NCI-H774 (cell line): ENCODE measurements at regions not wholly inside any gene's neighbourhood (a gene's known extent, or its start where the extent isn't known, plus 50 kb on each side); places are given as distances from the start of the nearest gene placed in this dataset.
"Not testable (repeated sequence)": the region's sequence is repeated elsewhere in the genome, so short reads cannot be mapped to it uniquely, and the experiment has no call there.

ENCODE experiments used
- DNase-seq: peaks from one replicate; lab custom pipeline; 2025; lab: John Stamatoyannopoulos, UW

DNA sequence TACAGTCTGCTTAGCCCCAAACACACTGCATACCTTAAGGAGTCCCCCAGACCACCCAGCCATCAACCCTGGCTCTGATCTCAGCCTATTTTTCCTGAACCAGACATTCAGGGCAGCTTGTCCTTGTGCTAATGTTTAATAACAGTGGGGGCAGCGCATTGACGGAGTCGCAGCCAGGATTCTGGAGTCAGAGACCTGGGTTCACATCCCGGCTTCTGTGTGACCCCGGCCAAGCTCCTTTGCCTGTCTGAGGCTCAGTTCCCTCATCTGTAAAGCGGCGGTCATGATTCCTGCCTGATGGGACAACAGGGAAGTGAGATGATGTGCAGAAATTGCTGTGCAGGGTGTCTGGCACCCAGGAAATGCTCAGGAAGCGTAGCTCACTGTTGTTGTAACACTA lies 63.1 kb downstream of the MATN1 start:
- DNase-seq: no peak

DNA sequence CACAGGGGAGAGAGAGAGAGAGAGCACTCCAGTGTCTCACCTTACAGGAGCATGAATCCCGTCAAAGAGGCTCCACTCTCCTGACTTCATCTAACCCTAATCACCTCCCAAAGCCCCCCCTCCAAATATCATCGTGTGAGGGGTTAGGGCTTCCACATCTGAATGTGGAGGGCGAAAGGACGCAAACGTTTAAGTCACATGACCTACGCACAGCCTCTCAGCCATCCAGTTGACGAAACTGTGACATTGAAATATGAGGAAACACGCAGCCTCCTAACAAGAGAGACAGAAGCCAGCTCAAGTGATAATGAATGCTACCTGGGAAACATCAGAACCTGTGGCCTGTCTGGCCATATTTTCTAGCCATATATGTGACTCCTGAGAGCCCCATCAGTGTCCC lies 63.7 kb downstream of the MATN1 start:
- DNase-seq: no peak

DNA sequence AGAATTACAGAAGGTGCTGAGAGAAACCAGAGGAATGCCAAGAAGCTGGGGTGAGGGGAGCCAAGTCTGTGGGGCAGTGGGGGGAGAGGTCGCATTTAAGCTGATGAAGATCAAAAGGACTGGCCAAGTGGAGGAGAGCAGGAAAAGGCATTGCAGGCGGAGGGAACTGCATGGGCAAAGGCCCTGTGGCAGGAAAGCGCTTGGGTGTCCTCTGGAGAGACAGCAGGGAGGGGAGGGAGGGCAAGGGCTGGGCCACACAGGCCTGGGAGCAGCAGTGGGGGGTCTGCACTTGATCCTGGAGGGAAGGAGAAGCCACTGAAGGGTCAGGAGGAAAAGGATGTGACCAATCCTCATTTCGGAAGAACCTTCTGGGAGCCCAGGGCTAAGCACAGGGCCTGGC lies 65.0 kb downstream of the MATN1 start:
- DNase-seq: not testable (repeated sequence)

DNA sequence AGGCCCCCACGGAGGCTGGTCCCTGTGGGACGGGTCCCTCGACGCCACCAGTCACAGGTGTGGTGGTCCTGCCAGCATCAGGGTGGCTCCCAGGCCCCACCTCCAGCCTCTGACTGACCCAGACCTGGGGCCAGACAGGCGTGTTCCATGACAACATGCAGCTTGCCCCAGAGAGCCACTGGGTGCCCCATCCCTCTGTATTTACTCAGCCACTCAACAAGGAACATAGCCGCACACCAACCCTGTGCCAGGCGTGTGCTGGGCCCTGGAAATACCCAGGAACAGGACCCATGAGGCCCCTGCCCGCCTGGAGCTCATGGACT lies 65.4 kb downstream of the MATN1 start:
- no peak for DNase-seq

DNA sequence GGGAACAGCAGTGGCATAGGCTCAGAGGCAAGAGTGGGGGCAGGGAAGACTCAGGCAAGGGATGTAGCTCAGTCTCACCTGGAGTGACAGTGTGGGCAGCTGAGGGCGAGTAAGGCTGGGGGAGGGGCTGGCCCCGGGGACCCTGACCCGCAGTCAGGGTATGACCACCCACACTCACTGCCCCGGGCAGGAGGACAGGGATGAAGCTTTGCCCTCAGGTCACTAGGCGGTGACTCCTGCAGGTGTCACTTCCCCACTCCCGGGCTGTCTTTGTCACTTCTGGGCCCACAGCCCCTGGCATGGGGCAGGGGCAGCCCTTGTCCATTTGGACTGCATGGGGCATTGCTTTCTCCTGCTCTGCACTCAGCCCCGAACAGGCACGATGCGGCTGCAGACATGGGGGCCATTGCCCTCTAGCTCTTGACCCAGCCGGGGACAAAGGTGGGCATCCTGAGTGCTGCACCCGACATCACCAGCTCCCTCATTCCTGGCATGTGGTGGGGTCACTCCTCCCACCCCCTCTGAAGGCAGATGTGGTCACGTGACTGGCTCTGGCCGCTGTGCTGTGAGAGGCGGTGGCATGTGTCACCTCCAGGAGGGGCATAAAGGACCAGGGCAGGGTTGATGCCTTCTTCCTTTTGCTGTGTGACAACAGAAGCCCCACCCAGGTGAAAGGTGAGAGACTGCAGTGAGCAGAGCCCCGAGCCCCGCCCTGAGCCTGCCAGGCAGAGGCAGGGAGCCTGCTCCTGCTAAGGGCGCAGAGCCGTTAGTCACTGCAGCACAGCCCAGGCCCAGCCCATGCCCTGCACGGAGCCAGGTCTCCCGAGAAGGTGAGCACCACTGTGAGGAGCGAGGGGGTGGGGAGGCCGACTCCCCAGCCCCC lies 66.0 kb downstream of the MATN1 start:
- DNase-seq: no peak

DNA sequence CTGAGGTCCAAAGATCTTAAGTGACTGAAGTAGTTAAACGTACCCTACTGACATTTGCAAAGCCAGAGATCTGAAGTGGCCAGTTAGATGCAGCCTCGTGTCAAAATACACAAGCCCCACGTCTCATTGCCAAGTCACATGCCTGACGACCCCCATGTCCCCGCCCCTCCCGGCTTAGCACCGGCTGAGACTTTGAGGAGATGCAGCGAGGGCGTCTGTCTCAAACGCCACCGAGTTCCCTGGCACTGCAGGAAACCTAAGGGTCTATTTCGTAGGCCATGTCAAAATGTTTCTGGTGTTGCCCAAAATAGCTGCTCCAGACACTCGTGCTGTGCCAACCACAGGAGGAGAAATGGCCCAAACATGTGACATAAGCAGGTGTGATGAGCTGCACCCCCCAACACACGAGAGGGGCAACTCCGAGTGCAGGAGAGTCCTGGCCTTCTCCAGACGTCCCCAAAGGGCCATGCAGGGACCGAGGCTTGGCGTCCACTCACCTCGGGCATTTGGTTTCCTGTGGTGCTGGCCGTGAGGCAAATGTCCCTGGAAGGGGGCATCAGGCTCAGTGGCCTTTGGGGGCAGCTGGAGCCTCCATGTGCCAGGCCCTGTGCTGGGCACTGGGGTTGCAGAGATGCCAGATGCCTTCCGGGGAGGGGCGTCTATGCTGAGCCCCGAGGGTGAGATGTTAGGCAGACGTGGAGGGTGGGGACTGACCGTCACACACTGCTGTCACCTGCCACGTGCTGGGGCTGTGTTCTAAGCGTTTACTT lies 67.0 kb downstream of the MATN1 start:
- DNase-seq: no peak

DNA sequence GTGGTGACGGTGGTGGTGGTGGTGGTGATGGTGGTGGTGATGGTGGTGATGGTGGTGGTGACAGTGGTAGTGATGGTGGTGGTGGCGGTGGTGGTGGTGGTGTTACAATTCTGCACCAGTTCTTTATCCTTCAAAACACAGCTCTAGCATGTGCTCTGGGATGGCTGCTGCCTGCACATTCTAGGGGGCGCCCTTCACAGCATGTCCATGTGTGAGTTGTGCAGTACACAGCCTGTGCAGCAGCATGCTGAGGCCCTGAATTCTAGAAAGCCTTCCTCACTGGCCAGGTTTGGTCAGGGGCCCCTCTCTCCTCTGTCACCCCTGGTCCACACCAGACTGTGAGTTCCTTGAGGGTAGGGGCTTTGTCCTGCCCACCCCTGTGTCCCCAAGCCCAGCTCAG lies 67.7 kb downstream of the MATN1 start:
- no peak for DNase-seq

DNA sequence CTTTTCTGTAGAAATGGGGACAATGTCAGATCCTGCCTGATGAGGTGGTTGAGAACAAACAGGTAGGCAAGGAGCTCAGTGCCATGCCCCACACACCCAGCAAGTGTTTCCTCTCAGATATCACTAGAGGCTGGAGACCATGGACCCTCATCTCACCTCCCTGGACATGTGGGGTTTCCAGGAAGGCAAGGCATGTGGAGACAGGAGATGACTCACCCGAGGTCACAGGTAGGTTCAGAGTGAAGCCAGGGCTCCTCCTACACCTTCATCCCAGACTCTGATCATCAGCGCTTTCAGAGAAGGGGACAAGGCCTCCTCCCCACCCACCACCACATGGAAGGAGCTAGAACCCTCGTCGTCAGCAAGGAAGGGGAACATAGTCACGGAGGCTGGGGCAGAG lies 69.2 kb downstream of the MATN1 start:
- DNase-seq: no peak

DNA sequence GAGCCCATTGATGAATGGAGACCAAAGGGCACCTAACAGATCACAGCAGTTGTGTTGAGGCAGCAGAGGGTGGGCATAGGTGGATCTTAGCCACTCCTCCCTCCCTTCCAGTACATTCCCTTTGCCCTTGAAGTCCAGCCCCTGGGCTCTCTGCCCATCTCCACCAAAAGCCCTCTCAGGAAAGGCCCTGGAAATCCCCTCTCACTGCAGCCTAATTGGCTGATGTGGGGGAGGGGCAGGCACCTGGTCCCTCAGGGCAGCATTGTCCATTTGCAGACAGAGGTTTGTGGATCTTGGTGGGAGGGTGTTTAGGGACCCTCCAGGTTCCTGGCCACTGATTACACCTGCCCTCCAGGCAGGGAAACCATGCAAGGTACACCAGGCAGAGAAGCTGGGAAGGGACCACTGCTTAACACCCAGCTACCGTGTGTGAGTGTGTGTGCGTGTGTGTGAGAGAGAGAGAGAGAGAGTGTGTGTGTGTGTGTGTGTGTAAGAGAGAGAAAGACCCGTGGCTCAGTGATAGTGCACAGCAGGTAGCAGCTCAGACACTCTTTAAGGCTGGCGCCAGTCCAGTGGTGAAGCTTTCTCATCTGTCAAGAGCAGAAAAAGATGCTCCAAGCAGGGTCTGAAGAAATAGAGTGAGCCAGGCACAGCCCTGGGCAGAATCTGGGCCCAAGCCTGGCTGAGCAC lies 71.1 kb downstream of the MATN1 start:
- no peak for DNase-seq

DNA sequence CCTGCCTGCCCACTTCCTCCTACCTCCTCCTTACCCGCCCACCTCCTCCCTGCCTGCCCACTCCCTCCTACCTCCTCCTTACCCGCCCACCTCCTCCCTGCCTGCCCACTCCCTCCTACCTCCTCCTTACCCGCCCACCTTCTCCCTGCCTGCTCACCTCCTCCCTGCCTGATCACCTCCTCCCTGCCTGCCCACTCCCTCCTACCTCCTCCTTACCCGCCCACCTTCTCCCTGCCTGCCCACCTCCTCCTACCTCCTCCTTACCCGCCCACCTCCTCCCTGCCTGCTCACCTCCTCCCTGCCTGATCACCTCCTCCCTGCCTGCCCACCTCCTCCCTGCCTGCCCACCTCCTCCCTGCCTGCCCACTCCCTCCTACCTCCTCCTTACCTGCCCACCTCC lies 72.0 kb downstream of the MATN1 start:
- DNase-seq: not testable (repeated sequence)

DNA sequence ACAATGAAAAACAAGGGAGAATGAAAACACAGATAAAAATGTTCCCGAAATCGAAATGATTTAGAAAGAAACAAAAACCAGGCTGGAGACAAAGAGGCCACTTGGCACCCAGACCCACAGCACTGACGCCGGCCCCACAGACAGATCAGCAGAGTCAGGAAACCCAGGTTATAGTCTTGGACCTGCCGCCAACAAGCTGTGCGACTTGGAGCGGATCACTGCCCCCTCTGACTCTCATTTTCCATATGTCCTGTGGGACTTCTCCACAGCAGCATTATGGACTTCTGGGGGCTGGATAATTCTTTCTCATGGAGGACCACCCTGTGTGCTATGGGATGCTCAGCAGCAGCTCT lies 72.4 kb downstream of the MATN1 start:
- DNase-seq: no peak

DNA sequence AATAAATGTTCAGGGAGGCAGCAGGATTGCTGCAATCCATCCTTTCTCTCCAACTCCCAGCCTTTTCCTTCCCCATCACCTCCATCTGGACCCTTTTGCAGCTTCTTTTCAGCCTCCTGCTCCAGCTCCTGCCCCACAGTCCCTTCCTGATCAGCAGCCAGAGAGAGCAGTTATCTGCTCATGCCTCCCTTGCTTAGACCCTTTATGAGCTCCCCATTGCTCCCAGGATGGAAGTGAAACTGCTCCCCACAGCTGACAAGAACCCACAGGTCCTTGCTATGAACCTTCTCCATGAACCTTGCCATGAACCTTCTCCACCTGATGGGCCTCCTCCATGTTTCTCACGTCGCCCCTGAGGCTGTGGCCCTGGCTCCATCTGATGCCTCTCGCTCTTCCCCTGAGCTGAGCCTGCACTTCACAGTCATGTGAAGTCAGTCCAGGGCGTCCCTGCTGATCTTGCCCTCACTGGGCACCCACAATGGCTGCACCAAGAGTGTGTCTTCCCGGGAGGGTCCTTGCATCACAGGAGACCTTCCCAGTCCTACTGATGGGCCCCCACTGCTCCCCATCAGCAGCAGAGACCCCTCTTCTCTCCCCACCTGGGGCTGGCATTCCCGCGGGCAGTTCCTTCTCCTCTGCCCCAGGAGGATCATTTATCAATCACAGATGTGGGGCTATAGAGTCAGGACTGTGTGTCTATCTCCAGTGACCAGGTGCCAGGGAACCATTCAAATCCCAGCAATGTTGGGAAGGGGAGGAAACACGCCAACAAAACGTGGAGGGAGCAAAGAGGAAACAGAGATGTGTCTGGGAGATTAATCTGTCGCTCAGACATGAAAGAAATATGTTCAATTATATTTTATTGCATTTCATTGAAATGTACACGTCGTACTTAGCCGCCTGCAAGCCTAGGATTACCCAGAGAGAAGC lies 73.1 kb downstream of the MATN1 start:
- no peak for DNase-seq

DNA sequence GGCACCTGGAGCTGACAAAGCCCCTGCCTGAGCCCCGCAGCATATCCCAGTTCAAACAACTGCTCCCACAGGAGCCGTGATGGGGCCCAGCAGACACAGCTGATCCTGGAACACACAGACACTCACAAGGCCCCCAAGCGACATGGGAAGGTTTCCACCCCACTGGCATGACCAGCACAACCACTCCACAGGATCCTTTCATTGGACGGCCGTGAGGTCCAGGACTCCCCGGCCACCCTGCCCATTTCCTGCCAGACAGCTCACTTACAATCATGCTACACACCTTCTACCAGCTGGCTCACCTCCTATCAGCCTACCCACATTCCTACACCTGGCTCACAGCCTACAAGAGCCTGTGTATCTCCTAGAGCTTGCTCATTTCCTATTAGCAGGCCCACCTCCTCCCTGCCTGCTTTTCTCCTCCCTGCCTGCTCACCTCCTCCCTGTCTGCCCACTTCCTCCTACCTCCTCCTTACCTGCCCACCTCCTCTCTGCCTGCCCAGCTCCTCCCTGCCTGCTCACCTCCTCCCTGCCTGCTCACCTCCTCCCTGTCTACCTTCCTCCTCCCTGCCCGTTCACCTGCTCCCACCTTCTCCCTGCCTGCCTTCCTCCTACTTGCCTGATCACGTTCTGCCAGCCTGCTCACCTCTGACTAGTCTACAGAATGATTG lies 73.9 kb downstream of the MATN1 start:
- DNase-seq: no peak

DNA sequence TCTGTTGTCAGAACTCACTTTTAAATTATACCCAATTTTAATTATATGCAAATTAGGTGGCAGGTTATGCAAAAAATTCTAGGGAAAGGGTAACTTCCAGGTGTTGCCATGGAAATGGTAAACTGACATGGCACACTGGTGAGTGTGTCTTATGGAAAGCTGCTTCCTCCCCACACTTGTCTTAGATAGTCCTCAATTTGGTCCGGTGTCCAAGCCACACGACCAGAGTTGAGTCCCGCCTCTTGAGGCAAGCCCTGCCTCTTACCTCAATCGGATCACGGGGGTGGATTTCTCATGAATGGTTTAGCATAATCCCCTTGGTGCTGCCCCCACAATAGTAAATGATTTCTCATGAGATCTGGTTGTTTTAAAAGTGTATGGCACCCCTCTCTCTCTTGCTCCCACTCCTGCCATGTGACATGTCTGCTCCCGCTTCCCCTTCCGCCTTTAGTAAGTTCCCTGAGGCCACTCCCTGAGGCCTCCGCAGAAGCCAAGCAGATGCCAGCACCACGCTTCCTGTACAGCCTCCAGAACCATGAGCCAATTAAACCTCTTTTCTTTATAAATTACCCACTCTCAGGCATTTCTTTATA lies 74.9 kb downstream of the MATN1 start:
- no peak for DNase-seq

DNA sequence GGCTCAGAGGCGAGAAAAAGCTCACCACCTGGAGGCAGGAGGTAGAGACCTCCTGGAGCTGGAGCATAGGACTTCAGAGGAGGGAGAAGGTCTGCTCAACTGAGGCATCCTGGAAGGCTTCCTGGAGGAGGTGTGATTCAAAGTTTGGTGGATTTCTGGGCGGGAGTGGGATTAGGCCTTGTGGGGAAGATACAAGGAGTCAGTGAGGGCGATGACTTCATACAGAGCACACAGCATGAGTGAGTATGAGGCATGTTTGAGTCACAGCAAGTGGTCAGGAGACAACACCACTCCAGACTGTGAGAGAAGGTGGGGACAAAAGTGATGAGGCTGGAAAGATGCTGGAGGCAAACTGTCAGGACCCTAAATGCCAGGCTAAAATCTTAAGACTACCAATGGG lies 77.6 kb downstream of the MATN1 start:
- DNase-seq: no peak

DNA sequence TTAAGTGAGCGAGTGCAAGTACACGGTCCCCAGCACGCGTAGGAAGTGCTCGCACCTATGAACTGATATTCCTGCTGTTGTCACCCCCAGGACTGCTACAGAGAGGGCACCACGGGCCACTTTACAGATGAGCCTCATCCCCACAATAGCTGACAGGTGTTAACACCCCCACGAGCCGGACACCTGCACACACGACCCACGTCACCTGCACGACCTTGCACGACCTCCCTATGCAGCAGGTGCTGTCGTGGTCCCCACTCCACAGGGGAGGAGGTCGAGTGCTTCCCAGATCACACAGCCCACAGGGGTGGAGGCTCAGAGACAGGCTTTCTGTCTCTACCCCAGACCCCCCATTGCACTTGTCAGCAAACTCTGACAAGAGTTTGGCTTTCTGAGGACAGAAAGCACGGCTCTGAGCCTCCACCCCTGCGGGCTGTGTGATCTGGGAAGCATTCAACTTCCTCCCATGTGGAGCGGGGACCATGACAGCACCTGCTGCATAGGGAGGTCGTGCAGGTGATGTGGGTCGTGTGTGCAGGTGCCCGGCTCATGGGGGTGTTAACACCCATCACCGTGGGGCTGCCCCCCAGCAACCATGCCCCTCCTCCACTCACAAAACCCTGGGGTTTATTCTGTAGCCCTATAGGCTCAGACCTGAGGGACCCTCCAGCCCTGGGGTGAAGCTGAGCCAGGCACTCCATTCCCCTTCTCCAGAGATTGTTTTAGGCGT lies 80.8 kb downstream of the MATN1 start:
- no peak for DNase-seq

DNA sequence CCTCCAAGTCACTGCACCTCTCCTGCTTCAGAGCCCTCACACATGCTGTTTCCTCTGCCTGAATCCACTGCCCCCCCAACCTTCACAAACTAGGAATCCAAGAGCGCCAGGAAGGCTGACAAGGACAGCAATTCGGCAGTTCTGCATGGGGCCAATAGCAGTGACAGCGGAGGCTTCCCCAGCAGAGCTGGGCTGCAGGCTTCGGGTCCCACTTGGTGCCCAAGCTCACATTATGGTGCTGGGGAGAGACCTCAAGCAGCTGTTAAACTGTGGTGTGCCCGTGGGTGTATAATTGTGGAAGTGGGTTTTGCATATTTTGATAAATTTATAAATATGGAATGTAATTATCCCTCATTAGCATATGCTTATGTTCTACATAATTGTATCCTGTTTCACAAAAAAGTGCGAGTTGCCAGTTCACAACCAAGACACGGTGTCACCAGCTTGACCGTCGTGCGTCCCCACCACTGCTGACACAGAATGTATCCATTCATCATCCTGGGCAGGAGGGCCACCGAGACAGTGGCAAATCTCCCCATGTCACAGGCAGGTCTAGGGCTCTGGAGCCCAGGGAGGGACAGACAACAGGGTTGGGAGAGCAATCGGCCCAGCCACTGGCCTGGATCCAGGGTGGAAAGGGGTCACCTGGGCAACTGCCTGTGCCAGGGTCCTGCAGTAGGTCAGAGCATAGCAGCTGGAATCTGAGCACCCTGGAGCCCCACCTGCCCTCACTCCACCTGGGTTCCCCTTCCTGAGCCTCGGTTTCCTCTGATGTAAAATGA lies 81.6 kb downstream of the MATN1 start:
- no peak for DNase-seq

DNA sequence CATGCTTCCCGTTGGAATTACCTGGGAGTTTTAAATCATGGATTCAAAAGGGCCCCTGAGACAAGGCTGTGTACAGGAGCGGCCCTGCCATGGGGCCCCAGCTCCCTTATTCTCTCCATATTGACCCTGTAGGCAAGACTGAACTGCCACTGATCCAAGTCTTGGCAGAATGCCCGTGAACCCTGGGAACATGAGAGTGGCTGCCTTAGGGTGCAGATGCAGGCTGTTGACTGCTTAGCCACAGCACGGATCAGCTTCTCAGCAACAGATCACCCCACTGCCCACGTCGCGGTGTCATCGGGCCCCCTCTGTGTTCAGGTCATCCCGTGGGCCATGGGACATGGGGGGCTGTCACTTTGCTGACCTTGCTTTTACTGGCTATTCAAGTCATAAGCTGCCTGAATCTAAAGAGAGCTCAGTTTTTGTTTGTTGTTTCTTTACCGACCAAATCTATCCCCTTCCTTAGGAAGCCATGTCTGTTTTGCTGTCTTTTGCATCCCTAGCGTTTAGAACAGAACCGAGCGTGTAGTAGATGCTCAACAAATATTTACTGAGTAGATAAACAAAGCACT lies 83.4 kb downstream of the MATN1 start:
- DNase-seq: no peak

DNA sequence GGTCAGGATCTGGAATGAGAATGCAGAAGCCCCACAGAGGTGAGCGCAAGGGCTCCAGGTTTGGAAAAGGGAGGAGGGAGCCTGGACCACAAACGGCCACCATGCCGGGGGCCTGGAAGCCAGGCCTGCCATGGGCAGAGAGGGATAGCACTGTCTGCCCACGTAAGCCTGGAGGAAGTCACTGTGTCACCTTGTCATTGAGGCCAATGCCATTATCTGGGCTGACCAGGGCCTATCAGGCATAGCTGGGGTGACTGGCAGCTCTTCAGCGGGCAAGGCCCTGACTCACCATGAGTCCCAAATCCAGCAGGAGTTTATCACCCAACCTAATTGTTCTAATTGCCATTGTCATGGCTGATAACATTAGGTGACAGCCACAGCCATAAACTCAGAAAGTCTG lies 84.6 kb downstream of the MATN1 start:
- no peak for DNase-seq
